HEK293 (cell line): ENCODE measurements at regions not wholly inside any gene's neighbourhood (a gene's known extent, or its start where the extent isn't known, plus 50 kb on each side); places are given as distances from the start of the nearest gene placed in this dataset.

ENCODE experiments used
- CTCF ChIA-PET: fragments of 350-600 bp; formaldehyde crosslinking; extraction: SDS; loops from one replicate; lab custom pipeline; 2021; ENCODE audit warnings: antibody characterized with exemption; lab: Yijun Ruan, JAX
- POLR2A ChIA-PET: fragments of 300-600 bp; formaldehyde crosslinking; extraction: SDS; loops from one replicate; lab custom pipeline; 2020; ENCODE audit warnings: antibody characterized with exemption, inconsistent platforms; lab: Yijun Ruan, JAX
- H3K27ac ChIP-seq: fragments of 200-500 bp; sonication (Bioruptor generic); 2 replicates; pipeline ENCODE4 v1.5.1; 2014; ENCODE audit warnings: low read depth, low read length, control low read depth, inconsistent platforms; ENCODE audit errors: extremely low read depth
- H3K36me3 ChIP-seq, 2 experiments: fragments of 200-500 bp in 1 of 2; sonication (Bioruptor generic) in 1 of 2; 1 replicate in 1 of 2; 2 replicates in 1 of 2; pipeline ENCODE4 v1.5.1; 2014 to 2017; ENCODE audit warnings: inconsistent platforms in 2 of 2, low read length in 2 of 2; ENCODE audit not compliant: control insufficient read depth in 2 of 2, insufficient read depth in 1 of 2
- H3K4me1 ChIP-seq: fragments of 200-500 bp; sonication (Bioruptor generic); 2 replicates; pipeline ENCODE4 v1.5.1; 2014; ENCODE audit warnings: mild to moderate bottlenecking, low read length, inconsistent platforms; ENCODE audit not compliant: control insufficient read depth, insufficient read depth
- H3K4me3 ChIP-seq: 2 replicates; pipeline ENCODE4 v1.5.1; 2011; ENCODE audit warnings: low read depth, mild to moderate bottlenecking, control low read depth, low read length, moderate library complexity
- H3K9me3 ChIP-seq: fragments of 200-500 bp; sonication (Bioruptor generic); 2 replicates; pipeline ENCODE4 v1.5.1; 2014; ENCODE audit warnings: low read depth, low read length, inconsistent platforms; ENCODE audit not compliant: control insufficient read depth, insufficient read depth
- GLI4 ChIP-seq: fragments of 450-650 bp; formaldehyde crosslinking; IDR thresholded peaks from 2 replicates; pipeline ENCODE4 v1.5.1; 2016; ENCODE audit warnings: missing biosample characterization, missing genetic modification characterization
- HIC1 ChIP-seq: fragments of 450-650 bp; formaldehyde crosslinking; IDR thresholded peaks from 2 replicates; pipeline ENCODE4 v1.5.1; 2016; ENCODE audit warnings: missing biosample characterization, missing genetic modification characterization
- HOXA7 ChIP-seq: sonication (generic); formaldehyde crosslinking; IDR thresholded peaks from 2 replicates; pipeline ENCODE4 v1.8.1; 2022; ENCODE audit warnings: missing genetic modification reagents, borderline replicate concordance
- MEIS1 ChIP-seq: sonication (generic); formaldehyde crosslinking; IDR thresholded peaks from 2 replicates; pipeline ENCODE4 v1.8.1; 2022; ENCODE audit warnings: missing genetic modification reagents, mild to moderate bottlenecking, borderline replicate concordance
- OVOL3 ChIP-seq: fragments of 450-650 bp; formaldehyde crosslinking; IDR thresholded peaks from 2 replicates; pipeline ENCODE4 v1.5.1; 2016; ENCODE audit warnings: missing biosample characterization, missing genetic modification characterization
- PRDM1 ChIP-seq: fragments of 450-650 bp; formaldehyde crosslinking; IDR thresholded peaks from 2 replicates; pipeline ENCODE4; 2016; ENCODE audit warnings: missing biosample characterization, missing genetic modification characterization
- SP2 ChIP-seq: fragments of 450-650 bp; formaldehyde crosslinking; IDR thresholded peaks from 2 replicates; pipeline ENCODE4 v1.5.1; 2016; ENCODE audit warnings: missing biosample characterization, missing genetic modification characterization
- YY1 ChIP-seq: fragments of 450-650 bp; formaldehyde crosslinking; IDR thresholded peaks from 2 replicates; pipeline ENCODE4 v1.5.1; 2018; ENCODE audit warnings: missing biosample characterization, missing genetic modification characterization
- ZBTB17 ChIP-seq: fragments of 450-650 bp; formaldehyde crosslinking; IDR thresholded peaks from 2 replicates; pipeline ENCODE4 v1.5.1; 2016; ENCODE audit warnings: missing biosample characterization, missing genetic modification characterization
- ZBTB26 ChIP-seq: fragments of 450-650 bp; formaldehyde crosslinking; optimal IDR thresholded peaks from 2 replicates; pipeline ENCODE3; 2016; ENCODE audit warnings: missing biosample characterization, mild to moderate bottlenecking, missing genetic modification characterization
- ZBTB7A ChIP-seq: fragments of 450-650 bp; formaldehyde crosslinking; IDR thresholded peaks from 2 replicates; pipeline ENCODE4 v1.5.1; 2016; ENCODE audit warnings: low read depth, missing biosample characterization, missing genetic modification characterization
- ZBTB8A ChIP-seq: fragments of 450-650 bp; formaldehyde crosslinking; IDR thresholded peaks from 2 replicates; pipeline ENCODE4 v1.5.1; 2016; ENCODE audit warnings: missing biosample characterization, missing genetic modification characterization
- ZFP3 ChIP-seq: fragments of 450-650 bp; formaldehyde crosslinking; IDR thresholded peaks from 2 replicates; pipeline ENCODE4 v1.5.1; 2016; ENCODE audit warnings: low read depth, missing biosample characterization, missing genetic modification characterization
- ZFP41 ChIP-seq: fragments of 450-650 bp; formaldehyde crosslinking; IDR thresholded peaks from 2 replicates; pipeline ENCODE4 v1.5.1; 2016; ENCODE audit warnings: missing biosample characterization, missing genetic modification characterization, borderline replicate concordance
- ZNF114 ChIP-seq: fragments of 450-650 bp; formaldehyde crosslinking; IDR thresholded peaks from 2 replicates; pipeline ENCODE4 v1.5.0; 2017; ENCODE audit warnings: missing biosample characterization, missing genetic modification characterization
- ZNF121 ChIP-seq: fragments of 450-650 bp; formaldehyde crosslinking; IDR thresholded peaks from 2 replicates; pipeline ENCODE4 v1.5.1; 2016; ENCODE audit warnings: missing biosample characterization, missing genetic modification characterization
- ZNF155 ChIP-seq: fragments of 450-650 bp; formaldehyde crosslinking; IDR thresholded peaks from 2 replicates; pipeline ENCODE4 v1.5.1; 2016; ENCODE audit warnings: missing biosample characterization, missing genetic modification characterization
- ZNF274 ChIP-seq, 2 experiments: fragments of 200-500 bp in 1 of 2; fragments of 450-650 bp in 1 of 2; sonication (Bioruptor generic) in 1 of 2; formaldehyde crosslinking in 1 of 2; IDR thresholded peaks; 2 replicates each; pipeline versions ENCODE4 v1.5.1 to v1.6.1; 2014 to 2016; ENCODE audit warnings: borderline replicate concordance in 1 of 2, inconsistent platforms in 1 of 2, low read length in 1 of 2, missing biosample characterization in 1 of 2, missing genetic modification characterization in 1 of 2
- ZNF292 ChIP-seq: fragments of 450-650 bp; formaldehyde crosslinking; IDR thresholded peaks from 2 replicates; pipeline ENCODE4 v1.5.1; 2016; ENCODE audit warnings: low read depth, missing biosample characterization, missing genetic modification characterization, borderline replicate concordance
- ZNF362 ChIP-seq: fragments of 450-650 bp; formaldehyde crosslinking; IDR thresholded peaks from 2 replicates; pipeline ENCODE4 v1.5.1; 2016; ENCODE audit warnings: missing biosample characterization, missing genetic modification characterization
- ZNF513 ChIP-seq: fragments of 450-650 bp; IDR thresholded peaks from 2 replicates; pipeline ENCODE4 v1.5.1; 2018; ENCODE audit warnings: missing biosample characterization, missing genetic modification characterization
- ZNF514 ChIP-seq: fragments of 450-650 bp; formaldehyde crosslinking; IDR thresholded peaks from 2 replicates; pipeline ENCODE4 v1.5.1; 2016; ENCODE audit warnings: missing biosample characterization, missing genetic modification characterization
- ZNF530 ChIP-seq: fragments of 450-650 bp; formaldehyde crosslinking; IDR thresholded peaks from 2 replicates; pipeline ENCODE4 v1.5.1; 2016; ENCODE audit warnings: low read depth, missing biosample characterization, missing genetic modification characterization
- ZNF560 ChIP-seq: fragments of 450-650 bp; formaldehyde crosslinking; IDR thresholded peaks from 2 replicates; pipeline ENCODE4 v1.5.1; 2017; ENCODE audit warnings: missing biosample characterization, missing genetic modification characterization, borderline replicate concordance
- ZNF664 ChIP-seq: fragments of 450-650 bp; formaldehyde crosslinking; IDR thresholded peaks from 2 replicates; pipeline ENCODE4 v1.5.1; 2016; ENCODE audit warnings: missing biosample characterization, missing genetic modification characterization
- ZSCAN23 ChIP-seq: fragments of 450-650 bp; formaldehyde crosslinking; IDR thresholded peaks from 2 replicates; pipeline ENCODE4 v1.5.1; 2016; ENCODE audit warnings: missing biosample characterization, missing genetic modification characterization

- H3K36me3 ChIP-seq: no peaks in the 10 kb centered on the region
- peaks cover 7% of the 10 kb centered on the region for H3K4me1 ChIP-seq
- ChIA-PET POLR2A (no interaction called here), CTCF (interaction anchor here (0.7 kb wide), 1 partner anchor 53 kb away, joined by 3 read pairs; no protein-coding TSS in a partner anchor)
- H3K9me3 ChIP-seq: no peaks in the 10 kb centered on the region
- H3K27ac ChIP-seq: no peak overlapping the region
- no peak overlapping the region for H3K4me3 ChIP-seq
- TF ChIP-seq HIC1: no peak
- TF ChIP-seq ZNF292 (tag by site-specific recombination): no peak
- TF ChIP-seq GLI4 (tag by site-specific recombination): no peak
- peak; percentile 63; the same call in 1 of the 2 replicates for TF ChIP-seq ZNF121 (tag by site-specific recombination)
Measured at GRCh38 chr6:144347933-144348332, 62.8 kb downstream of the UTRN start.

GRCh38 chr6:144349690-144350527 lies 64.8 kb downstream of the UTRN start:
- H3K4me3 ChIP-seq: no peak overlapping the region
- ChIA-PET POLR2A (no interaction called here), CTCF (no interaction called here)
- H3K36me3 ChIP-seq: no peaks in the 10 kb centered on the region
- H3K9me3 ChIP-seq: no peaks in the 10 kb centered on the region
- H3K4me1 ChIP-seq: peaks cover 2% of the 10 kb centered on the region
- no peak overlapping the region for H3K27ac ChIP-seq
- TF ChIP-seq HOXA7 (CRISPR knock-in tag): no peak
- no peak for TF ChIP-seq ZNF362 (tag by site-specific recombination)
- TF ChIP-seq ZNF514 (tag by site-specific recombination): no peak
- no peak for TF ChIP-seq SP2
- no peak for TF ChIP-seq ZNF155 (tag by site-specific recombination)
- 0 out of 2 replicates have a peak, but pooled peaks have one; percentile 22 for TF ChIP-seq ZBTB17 (tag by site-specific recombination)
- no peak for TF ChIP-seq ZBTB26
- TF ChIP-seq ZNF530 (tag by site-specific recombination): no peak
- no peak for TF ChIP-seq OVOL3 (tag by site-specific recombination)
- TF ChIP-seq ZNF114 (tag by site-specific recombination): no peak
- TF ChIP-seq ZSCAN23: no peak
- no peak for TF ChIP-seq ZFP41 (tag by site-specific recombination)
- TF ChIP-seq PRDM1 (tag by site-specific recombination): peak; percentile 59; the same call in 1 of the 2 replicates
- TF ChIP-seq MEIS1 (CRISPR knock-in tag): no peak
- no peak for TF ChIP-seq ZFP3
- no peak for TF ChIP-seq ZNF513 (tag by site-specific recombination)
- TF ChIP-seq ZNF274 (IDR thresholded peaks at IDR 0.05; ENCODE audit: low read length): no peak
- no peak for TF ChIP-seq ZNF274 (tag by site-specific recombination; IDR thresholded peaks at IDR 0.05; ENCODE audit: borderline replicate concordance)
- no peak for TF ChIP-seq ZNF664 (tag by site-specific recombination)
- TF ChIP-seq ZNF560: no peak
- no peak for TF ChIP-seq ZBTB8A (tag by site-specific recombination)
- no peak for TF ChIP-seq ZBTB7A (tag by site-specific recombination)
- no peak for TF ChIP-seq YY1
